Stomach (tissue), 4 donors: ENCODE measurements at regions not wholly inside any gene's neighbourhood (a gene's known extent, or its start where the extent isn't known, plus 50 kb on each side); places are given as distances from the start of the nearest gene placed in this dataset.

Experiments used
- POLR2A ChIP-seq, 4 donors: fragments of 450-650 bp; IDR thresholded peaks; one replicate each; pipeline ENCODE4 v1.6.1; 2016; ENCODE audit warnings: antibody characterized with exemption in 4 of 4, control low read depth in 2 of 4, mild to moderate bottlenecking in 1 of 4, moderate library complexity in 1 of 4
- POLR2AphosphoS5 ChIP-seq, 3 donors: sonication (generic); formaldehyde crosslinking; IDR thresholded peaks; one replicate each; pipeline ENCODE4 v1.6.1; 2016; ENCODE audit warnings: antibody characterized with exemption in 3 of 3
- TF ChIP-seq, protein P1 (sequence below), 7 experiments: fragments of 450-650 bp in 4 of 7; fragments of 200-600 bp in 3 of 7; sonication (generic) in 3 of 7; IDR thresholded peaks; one replicate each; pipeline ENCODE4 v1.5.1; 2016 to 2019; ENCODE audit warnings: antibody characterized with exemption in 7 of 7, control low read depth in 2 of 7, mild to moderate bottlenecking in 1 of 7

DNA sequence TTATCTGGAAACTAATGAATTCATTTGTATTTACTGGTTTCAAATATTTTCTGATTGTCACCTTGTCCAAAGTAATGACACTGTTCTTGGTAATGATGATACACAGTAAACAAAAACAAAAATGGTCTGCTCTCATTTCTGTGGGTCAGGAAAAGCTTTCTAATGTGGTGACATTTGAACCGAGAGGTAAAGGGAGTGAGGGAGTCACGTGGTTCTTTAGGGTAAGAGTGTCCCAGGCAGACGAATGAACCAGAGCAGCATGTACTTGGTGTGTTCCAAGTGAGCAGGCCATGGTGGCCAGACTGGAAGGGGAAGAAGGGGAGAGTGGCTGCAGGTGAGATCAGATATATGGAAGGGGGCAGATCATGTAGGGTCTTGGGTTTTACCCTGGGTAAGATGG is 247.0 kb upstream of the SLC30A5 start:
- TF ChIP-seq, protein P1, sequence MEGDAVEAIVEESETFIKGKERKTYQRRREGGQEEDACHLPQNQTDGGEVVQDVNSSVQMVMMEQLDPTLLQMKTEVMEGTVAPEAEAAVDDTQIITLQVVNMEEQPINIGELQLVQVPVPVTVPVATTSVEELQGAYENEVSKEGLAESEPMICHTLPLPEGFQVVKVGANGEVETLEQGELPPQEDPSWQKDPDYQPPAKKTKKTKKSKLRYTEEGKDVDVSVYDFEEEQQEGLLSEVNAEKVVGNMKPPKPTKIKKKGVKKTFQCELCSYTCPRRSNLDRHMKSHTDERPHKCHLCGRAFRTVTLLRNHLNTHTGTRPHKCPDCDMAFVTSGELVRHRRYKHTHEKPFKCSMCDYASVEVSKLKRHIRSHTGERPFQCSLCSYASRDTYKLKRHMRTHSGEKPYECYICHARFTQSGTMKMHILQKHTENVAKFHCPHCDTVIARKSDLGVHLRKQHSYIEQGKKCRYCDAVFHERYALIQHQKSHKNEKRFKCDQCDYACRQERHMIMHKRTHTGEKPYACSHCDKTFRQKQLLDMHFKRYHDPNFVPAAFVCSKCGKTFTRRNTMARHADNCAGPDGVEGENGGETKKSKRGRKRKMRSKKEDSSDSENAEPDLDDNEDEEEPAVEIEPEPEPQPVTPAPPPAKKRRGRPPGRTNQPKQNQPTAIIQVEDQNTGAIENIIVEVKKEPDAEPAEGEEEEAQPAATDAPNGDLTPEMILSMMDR (IDR thresholded peaks at IDR 0.05), result no peak
- TF ChIP-seq POLR2AphosphoS5 (IDR thresholded peaks at IDR 0.05), result no peak
- TF ChIP-seq POLR2A (IDR thresholded peaks at IDR 0.05), result no peak
